Fibroblast of pulmonary artery (primary cell): ENCODE measurements at regions not wholly inside any gene's neighbourhood (a gene's known extent, or its start where the extent isn't known, plus 50 kb on each side); places are given as distances from the start of the nearest gene placed in this dataset.

Experiments
- DNase-seq: peaks from one replicate; pipeline ENCODE4 v3.0.0-alpha.2; 2010; ENCODE audit warnings: low read depth
- H3K4me3 ChIP-seq: replicated peaks from 2 replicates; pipeline ENCODE4 v1.5.1; 2011; ENCODE audit warnings: low read depth, mild to moderate bottlenecking, control low read depth, low read length, moderate library complexity
- CTCF ChIP-seq: IDR thresholded peaks from 2 replicates; pipeline ENCODE4 v1.5.1; 2011; ENCODE audit warnings: mild to moderate bottlenecking, control low read depth, low read length, inconsistent platforms; ENCODE audit errors: missing control alignments

- no peak overlapping the region for H3K4me3 ChIP-seq
- no peak for TF ChIP-seq CTCF
- peak; percentile 13 for DNase-seq
Measured at GRCh38 chr12:75606151-75606550, 94.7 kb upstream of the KRR1 start.

DNA sequence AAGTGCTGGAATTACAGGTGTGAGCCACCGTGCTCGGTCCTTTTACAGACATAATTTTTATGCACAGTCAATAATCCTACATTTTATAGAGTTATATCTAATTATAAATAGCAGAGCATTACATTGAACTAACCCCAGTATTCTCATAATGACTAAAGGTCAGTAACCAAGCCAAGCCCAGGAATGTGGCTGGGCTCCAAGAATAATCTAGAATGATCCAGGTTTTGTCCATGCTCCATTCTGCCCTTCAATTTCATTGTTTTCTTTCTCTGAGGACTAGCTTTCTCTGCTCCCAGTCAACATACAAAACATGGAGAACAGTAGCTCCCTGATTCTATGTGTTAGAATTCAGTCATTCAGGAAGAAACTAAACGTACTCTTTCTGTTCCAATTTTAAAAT, 92.1 kb upstream of the KRR1 start:
- DNase-seq: peak; percentile 38
- no peak for TF ChIP-seq CTCF

DNA sequence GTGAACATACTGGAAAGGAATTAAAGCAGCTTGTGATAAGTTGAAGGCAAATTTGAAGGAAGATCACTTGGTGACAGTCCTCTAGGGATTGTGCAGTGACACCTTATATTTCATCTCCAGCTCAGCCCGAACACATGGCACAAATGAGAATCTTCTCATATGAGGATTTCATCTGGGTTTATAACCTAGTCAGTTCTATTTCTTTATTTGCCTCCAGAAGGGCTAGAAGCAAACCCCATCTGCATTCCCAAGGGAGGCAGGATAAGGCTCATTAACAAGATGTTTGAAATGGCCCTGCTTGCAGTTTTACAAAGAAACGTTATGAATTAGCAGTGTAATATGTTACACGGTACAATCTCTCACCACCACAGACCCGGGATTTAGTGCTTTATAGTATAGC, 90.7 kb upstream of the KRR1 start:
- no peak overlapping the region for H3K4me3 ChIP-seq
- no peak for DNase-seq
- TF ChIP-seq CTCF: no peak

More for the DNA sequence above, 92.1 kb upstream of the KRR1 start:
- H3K4me3 ChIP-seq: no peak overlapping the region

- TF ChIP-seq CTCF: no peak
- H3K4me3 ChIP-seq: no peak overlapping the region
- no peak for DNase-seq
Measured at GRCh38 chr12:75600146-75600545, 88.7 kb upstream of the KRR1 start.

DNA sequence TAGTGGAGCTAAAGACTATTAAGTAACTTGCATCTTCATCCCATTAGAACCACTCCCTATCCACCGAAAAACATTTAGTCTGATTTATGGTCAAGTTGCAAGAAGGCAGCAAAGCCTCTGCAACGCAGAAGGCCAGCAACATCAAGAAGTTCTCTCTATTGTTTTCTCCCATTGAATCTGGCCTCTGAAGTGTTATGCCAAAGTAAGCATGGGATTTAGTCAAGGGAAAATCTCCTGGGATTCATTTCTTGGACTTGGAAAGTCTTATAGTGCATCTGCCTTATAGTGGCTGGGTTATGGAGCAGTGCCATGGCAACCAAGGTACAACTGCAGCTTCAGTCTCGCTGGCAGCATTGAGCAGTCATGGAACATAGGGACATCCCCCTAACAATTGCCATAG, 87.7 kb upstream of the KRR1 start:
- DNase-seq: peak; percentile 23

GRCh38 chr12:75596406-75596805, 85.0 kb upstream of the KRR1 start:
- H3K4me3 ChIP-seq: no peak overlapping the region
- no peak for DNase-seq
- TF ChIP-seq CTCF: no peak

More for the DNA sequence above, 87.7 kb upstream of the KRR1 start:
- H3K4me3 ChIP-seq: no peak overlapping the region
- no peak for TF ChIP-seq CTCF

DNA sequence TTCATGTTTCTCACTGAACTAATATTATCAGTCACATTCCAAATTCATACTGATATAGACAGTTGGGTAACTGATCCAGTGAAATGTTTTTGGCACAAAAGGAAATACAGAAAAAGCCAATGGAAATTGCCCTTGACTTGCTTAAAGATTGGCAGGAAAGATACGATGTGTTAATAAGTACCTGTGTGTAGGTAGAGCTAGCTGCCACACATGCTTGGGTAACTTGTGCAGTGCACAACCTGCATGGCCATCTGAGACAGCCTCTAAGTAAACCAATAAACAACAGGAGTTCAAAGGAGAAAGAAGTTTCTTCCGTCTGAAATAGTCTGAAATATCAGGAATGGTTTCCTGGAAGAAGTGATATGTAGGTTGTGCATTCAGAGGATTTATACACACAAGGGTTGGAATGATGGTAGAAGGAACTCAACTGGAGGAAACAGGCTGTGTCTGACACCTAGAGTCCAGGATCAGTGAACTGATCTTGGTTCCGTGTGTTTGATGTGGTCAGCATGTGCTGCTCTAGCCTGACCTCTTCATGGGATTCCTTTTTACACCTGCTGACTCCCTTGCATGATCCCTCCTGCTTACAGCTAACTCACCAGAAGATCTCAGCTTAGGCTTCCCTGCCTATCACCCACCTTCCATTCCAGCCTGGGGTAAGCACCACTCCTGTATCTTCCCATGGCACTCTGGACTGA, 81.4 kb upstream of the KRR1 start:
- H3K4me3 ChIP-seq: no peak overlapping the region
- DNase-seq: no peak
- no peak for TF ChIP-seq CTCF
